ENCODE measurements at regions not wholly inside any gene's neighbourhood (a gene's known extent, or its start where the extent isn't known, plus 50 kb on each side); places are given as distances from the start of the nearest gene placed in this dataset.

DNA sequence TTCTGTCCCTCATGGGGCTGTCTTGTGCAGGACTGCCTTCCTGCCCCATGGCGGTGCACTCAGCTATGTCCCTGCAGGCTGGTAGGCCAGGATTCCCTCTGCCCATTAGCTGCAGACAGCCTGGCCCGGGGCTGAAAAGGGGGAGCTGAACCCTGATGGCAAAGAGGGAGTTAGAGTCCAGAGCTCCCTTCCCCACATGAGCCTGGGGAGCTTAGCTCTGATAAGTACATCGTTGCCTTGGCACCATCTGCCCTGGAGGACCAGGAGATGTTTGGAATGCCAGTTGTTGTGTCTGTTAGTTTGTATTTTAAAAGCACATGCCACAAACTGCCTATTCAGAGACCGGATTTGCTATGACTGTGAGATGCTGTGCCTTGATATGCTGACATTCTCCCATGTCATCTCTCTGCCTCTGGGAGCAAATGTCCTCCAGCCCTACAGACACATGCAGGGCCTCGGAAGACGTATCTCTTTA, 65.1 kb upstream of the AFF3 start:
- POLR2A ChIA-PET, result interaction anchor here (1.2 kb wide), 1 partner anchor 28 kb away, joined by 3 read pairs; no protein-coding TSS in a partner anchor

DNA sequence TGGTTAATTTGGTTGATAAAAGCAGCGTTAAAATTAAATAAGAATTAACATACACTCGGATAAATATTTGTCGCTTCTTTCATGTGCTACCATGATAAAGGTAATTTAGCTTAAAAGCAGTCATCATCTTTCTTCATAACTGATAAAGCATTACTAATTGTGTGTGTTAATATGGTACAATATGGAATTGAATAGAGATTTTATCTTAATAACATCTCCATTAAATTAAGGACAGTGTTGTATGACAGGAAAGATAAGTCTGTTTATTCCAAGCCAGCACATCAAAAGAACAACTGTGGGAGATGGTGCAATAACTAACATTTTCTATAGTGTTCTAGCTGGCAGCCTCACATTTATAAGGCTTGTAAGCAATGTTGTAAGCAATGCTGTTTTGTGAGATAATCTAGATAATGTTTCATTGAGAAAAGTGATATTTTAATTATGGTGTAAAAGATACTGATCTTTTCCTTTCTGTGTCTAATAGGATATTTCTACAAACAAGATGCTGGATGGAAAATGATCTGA, 64.4 kb upstream of the AFF3 start:
- Mint-ChIP-seq H3K36me3 (ENCODE audit: low read depth) (no peaks in the 10 kb centered on the region), H3K9me3 (peaks cover 1% of the 10 kb centered on the region), H3K4me3 (no peak overlapping the region), H3K27ac (no peak overlapping the region), H3K4me1 (peaks cover 14% of the 10 kb centered on the region), H3K27me3 (peaks cover 8% of the 10 kb centered on the region)
- intact Hi-C loops (cut with micrococcal nuclease), result no loop called here
- ChIA-PET CTCF (no interaction called here), POLR2A (interaction anchor here (1.2 kb wide), 1 partner anchor 28 kb away, joined by 3 read pairs; no protein-coding TSS in a partner anchor)
- DNase-seq, result no peak
- TF ChIP-seq, protein P1, sequence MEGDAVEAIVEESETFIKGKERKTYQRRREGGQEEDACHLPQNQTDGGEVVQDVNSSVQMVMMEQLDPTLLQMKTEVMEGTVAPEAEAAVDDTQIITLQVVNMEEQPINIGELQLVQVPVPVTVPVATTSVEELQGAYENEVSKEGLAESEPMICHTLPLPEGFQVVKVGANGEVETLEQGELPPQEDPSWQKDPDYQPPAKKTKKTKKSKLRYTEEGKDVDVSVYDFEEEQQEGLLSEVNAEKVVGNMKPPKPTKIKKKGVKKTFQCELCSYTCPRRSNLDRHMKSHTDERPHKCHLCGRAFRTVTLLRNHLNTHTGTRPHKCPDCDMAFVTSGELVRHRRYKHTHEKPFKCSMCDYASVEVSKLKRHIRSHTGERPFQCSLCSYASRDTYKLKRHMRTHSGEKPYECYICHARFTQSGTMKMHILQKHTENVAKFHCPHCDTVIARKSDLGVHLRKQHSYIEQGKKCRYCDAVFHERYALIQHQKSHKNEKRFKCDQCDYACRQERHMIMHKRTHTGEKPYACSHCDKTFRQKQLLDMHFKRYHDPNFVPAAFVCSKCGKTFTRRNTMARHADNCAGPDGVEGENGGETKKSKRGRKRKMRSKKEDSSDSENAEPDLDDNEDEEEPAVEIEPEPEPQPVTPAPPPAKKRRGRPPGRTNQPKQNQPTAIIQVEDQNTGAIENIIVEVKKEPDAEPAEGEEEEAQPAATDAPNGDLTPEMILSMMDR (IDR thresholded peaks at IDR 0.05), result no peak
- ATAC-seq (ENCODE audit: low read depth), result no peak

More for the DNA sequence above, 65.1 kb upstream of the AFF3 start:
- Mint-ChIP-seq H3K36me3 (ENCODE audit: low read depth) (no peaks in the 10 kb centered on the region), H3K9me3 (peaks cover 1% of the 10 kb centered on the region), H3K27me3 (peaks cover 8% of the 10 kb centered on the region), H3K4me3 (no peak overlapping the region), H3K27ac (no peak overlapping the region), H3K4me1 (peaks cover 14% of the 10 kb centered on the region)
- intact Hi-C loops (cut with micrococcal nuclease), result no loop called here
- CTCF ChIA-PET, result no interaction called here
- no peak for DNase-seq
- TF ChIP-seq, protein P1 (IDR thresholded peaks at IDR 0.05), result no peak
- ATAC-seq (ENCODE audit: low read depth), result no peak

DNA sequence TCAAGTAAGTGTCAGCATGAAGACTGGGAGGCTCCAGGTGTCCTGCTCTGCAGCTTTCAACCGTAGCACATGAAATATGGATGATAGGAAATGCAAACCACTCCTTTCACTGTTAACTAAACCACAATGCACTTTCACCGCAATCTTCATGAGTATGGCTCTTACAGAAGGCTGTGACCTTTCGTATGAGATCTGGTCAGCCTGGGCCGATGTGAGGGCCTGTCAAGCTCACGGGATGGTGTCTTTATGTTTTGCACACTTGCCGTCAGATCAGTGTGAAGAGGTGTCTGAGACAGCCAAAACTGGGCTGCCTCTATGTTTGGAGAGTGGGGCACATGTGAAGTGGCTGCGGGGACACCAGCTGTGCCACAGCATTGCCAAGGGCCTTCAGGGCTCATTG, 62.8 kb upstream of the AFF3 start:
- POLR2A ChIA-PET, result no interaction called here

DNA sequence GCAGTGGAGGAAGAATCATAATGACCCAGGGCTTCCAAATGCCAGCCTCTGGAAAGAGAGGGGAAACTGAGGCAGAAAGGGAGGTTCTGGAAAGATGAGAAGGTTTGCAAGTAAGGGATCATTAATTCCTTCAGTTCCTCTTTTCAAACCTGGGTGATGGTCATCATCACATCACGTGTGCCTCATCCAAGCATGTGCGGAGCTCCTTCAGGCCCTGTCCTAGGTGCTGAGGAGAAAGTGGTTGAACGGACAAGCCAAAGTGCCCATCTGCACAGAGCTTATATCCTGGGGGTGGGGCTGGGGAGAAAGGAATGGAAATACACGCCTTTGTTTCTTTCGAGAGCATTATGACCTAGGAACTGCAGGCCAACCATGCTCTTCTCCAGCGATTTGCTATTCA, 60.2 kb upstream of the AFF3 start:
- CTCF ChIA-PET, result no interaction called here
- no peaks in the 10 kb centered on the region for H3K9me3 Mint-ChIP-seq
- intact Hi-C loops (cut with micrococcal nuclease), result no loop called here
- H3K4me3 Mint-ChIP-seq, result no peak overlapping the region
- peaks cover 2% of the 10 kb centered on the region for H3K27me3 Mint-ChIP-seq
- TF ChIP-seq, protein P1 (IDR thresholded peaks at IDR 0.05), result no peak
- H3K27ac Mint-ChIP-seq, result no peak overlapping the region
- H3K4me1 Mint-ChIP-seq, result peaks cover 9% of the 10 kb centered on the region
- ATAC-seq (ENCODE audit: low read depth) (no peak), DNase-seq (no peak)
- no peaks in the 10 kb centered on the region for H3K36me3 Mint-ChIP-seq (ENCODE audit: low read depth)
- POLR2A ChIA-PET, result no interaction called here

More for the DNA sequence above, 62.8 kb upstream of the AFF3 start:
- H3K4me3 Mint-ChIP-seq, result no peak overlapping the region
- H3K9me3 Mint-ChIP-seq, result peaks cover under 1% of the 10 kb centered on the region
- peaks cover 5% of the 10 kb centered on the region for H3K27me3 Mint-ChIP-seq
- intact Hi-C loops (cut with micrococcal nuclease), result no loop called here
- H3K4me1 Mint-ChIP-seq, result peaks cover 13% of the 10 kb centered on the region
- no peak for DNase-seq
- no peak overlapping the region for H3K27ac Mint-ChIP-seq
- no peaks in the 10 kb centered on the region for H3K36me3 Mint-ChIP-seq (ENCODE audit: low read depth)
- TF ChIP-seq, protein P1 (IDR thresholded peaks at IDR 0.05), result no peak
- CTCF ChIA-PET, result no interaction called here
- ATAC-seq (ENCODE audit: low read depth), result no peak

DNA sequence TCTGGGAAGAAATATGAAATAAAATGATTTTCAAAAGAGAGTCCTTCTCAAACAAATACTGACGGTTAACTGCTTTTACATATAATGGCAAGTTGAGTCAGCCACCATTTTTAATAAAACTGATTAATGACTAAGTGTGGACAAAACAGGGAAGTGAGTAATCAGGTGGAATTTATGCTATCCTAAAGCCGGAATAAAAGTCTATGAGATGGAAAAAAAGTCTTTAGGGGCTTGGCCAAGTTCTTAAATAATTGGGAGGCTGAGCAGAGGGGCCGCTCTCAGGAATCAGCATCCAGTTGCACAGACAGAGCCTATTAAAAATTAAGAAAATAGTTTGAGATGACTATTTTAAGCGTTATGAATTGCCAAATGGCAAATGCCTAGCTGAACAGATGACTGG, 58.6 kb upstream of the AFF3 start:
- POLR2A ChIA-PET, result no interaction called here
- intact Hi-C loops (cut with micrococcal nuclease), result no loop called here
- Mint-ChIP-seq H3K4me3 (no peak overlapping the region), H3K27ac (no peak overlapping the region), H3K36me3 (ENCODE audit: low read depth) (no peaks in the 10 kb centered on the region), H3K4me1 (peaks cover 9% of the 10 kb centered on the region), H3K9me3 (no peaks in the 10 kb centered on the region), H3K27me3 (peaks cover 2% of the 10 kb centered on the region)
- ATAC-seq (ENCODE audit: low read depth), result no peak
- TF ChIP-seq, protein P1 (IDR thresholded peaks at IDR 0.05), result no peak
- CTCF ChIA-PET, result no interaction called here
- DNase-seq, result no peak

Data from activated B cell treated with CpG ODN at 0.5 μM for 24 hours (primary cell).